BE2C (cell line): ENCODE measurements at regions not wholly inside any gene's neighbourhood (a gene's known extent, or its start where the extent isn't known, plus 50 kb on each side); places are given as distances from the start of the nearest gene placed in this dataset.
"Not testable (repeated sequence)": the region's sequence is repeated elsewhere in the genome, so short reads cannot be mapped to it uniquely, and the experiment has no call there.

ENCODE experiments used
- DNase-seq: peaks from one replicate; pipeline ENCODE4 v3.0.0-alpha.2; 2020
- H3K27me3 ChIP-seq: fragments of 250-450 bp; sonication (Bioruptor Pico); 2 replicates; pipeline ENCODE4 v1.5.1; 2020; ENCODE audit warnings: mild to moderate bottlenecking
- H3K36me3 ChIP-seq: fragments of 250-450 bp; sonication (Bioruptor Pico); 2 replicates; pipeline ENCODE4 v1.5.1; 2020; ENCODE audit warnings: mild to moderate bottlenecking
- H3K4me1 ChIP-seq: fragments of 250-450 bp; sonication (Bioruptor Pico); 2 replicates; pipeline ENCODE4 v1.5.1; 2020
- H3K4me3 ChIP-seq: 2 replicates; pipeline ENCODE4 v1.5.1; 2011; ENCODE audit warnings: low read depth, low read length
- H3K9me3 ChIP-seq: fragments of 250-450 bp; sonication (Bioruptor Pico); 2 replicates; pipeline ENCODE4 v1.5.1; 2020
- CTCF ChIP-seq: IDR thresholded peaks from 2 replicates; pipeline ENCODE4 v1.5.1; 2012; ENCODE audit warnings: mild to moderate bottlenecking, low read depth, low read length

DNA sequence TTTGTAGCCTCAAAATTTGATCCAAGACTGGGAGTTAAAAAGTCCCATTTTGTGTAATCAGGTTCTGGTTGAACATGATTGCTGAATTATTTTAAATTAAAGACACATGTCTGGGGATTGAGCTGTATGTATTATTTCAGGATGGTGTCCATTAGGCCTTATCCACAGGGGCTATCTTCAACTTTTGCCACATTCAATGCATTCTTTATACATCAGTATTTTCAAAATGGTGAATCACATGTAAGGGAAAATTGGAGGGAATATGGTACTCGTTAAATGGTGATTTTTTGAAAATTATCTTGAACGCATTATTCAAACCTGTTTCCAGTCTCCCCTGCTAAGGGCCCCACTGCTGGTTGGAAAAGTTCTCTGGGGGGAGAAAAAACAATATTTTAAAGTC lies 367.7 kb upstream of the NPVF start:
- Histone ChIP-seq H3K27me3 (no peaks in the 10 kb centered on the region), H3K9me3 (no peaks in the 10 kb centered on the region), H3K4me3 (no peak overlapping the region), H3K36me3 (no peaks in the 10 kb centered on the region), H3K4me1 (no peaks in the 10 kb centered on the region)
- no peak for DNase-seq
- no peak for TF ChIP-seq CTCF

GRCh38 chr7:25596443-25596842 lies 368.2 kb upstream of the NPVF start:
- no peaks in the 10 kb centered on the region for H3K36me3 ChIP-seq
- no peak for DNase-seq
- H3K4me3 ChIP-seq, result no peak overlapping the region
- H3K4me1 ChIP-seq, result no peaks in the 10 kb centered on the region
- TF ChIP-seq CTCF, result no peak
- no peaks in the 10 kb centered on the region for H3K27me3 ChIP-seq
- H3K9me3 ChIP-seq, result no peaks in the 10 kb centered on the region

DNA sequence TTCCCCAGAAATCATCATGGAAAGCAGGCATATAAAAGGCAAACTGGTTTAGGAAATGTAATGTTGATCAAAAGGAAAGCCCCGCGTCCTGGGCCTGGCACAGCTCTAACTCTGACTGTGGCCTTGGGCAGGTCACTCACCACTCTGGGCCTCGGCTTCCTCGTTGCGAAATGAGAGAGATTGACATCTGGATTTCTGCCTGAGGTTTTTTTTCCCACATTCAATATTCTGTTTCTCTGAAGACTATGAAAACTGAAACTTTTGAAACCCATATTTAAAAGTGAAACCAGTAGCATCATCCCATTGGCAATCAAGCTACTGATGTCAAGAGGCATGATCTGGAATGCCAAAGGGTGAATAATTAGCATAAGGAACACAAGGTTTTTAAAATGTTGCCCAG lies 369.7 kb upstream of the NPVF start:
- Histone ChIP-seq H3K36me3 (no peaks in the 10 kb centered on the region), H3K4me1 (no peaks in the 10 kb centered on the region), H3K27me3 (no peaks in the 10 kb centered on the region), H3K9me3 (no peaks in the 10 kb centered on the region), H3K4me3 (no peak overlapping the region)
- no peak for DNase-seq
- TF ChIP-seq CTCF, result no peak

- Histone ChIP-seq H3K4me1 (no peaks in the 10 kb centered on the region), H3K4me3 (no peak overlapping the region), H3K9me3 (no peaks in the 10 kb centered on the region), H3K36me3 (no peaks in the 10 kb centered on the region), H3K27me3 (no peaks in the 10 kb centered on the region)
- DNase-seq, result no peak
- no peak for TF ChIP-seq CTCF
Measured at GRCh38 chr7:25598765-25599164, 370.5 kb upstream of the NPVF start.

DNA sequence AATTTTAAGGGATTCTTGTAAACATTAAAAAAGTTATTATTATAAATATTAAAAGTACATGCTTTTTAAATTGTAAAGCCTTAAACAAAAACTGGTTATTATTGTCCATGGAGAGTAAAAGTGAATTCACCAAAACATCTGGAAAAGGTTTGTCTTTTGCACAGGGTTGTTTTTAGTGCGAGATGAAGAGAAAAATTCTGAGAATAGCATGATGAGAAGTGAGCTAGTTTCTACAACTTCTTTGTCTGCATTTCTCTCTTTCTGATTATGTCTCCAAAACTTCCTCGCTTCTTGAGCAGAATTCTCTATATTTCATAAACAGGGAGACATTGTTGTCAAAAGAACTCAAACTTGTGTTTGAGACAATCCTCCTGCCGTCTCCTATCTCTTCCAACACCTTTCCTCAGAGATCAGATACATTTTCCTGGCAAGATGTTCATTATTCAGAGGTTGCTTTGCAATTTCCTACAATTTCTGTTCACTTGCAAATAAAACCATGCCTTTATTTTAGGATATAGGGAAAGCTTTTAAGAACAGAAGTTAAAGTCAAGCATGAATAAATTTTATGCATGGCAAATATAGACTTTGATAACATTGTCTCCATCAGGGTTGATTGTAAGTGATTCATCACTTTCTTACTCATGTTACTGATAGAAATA lies 372.1 kb upstream of the NPVF start:
- no peak for DNase-seq
- Histone ChIP-seq H3K4me1 (no peaks in the 10 kb centered on the region), H3K27me3 (no peaks in the 10 kb centered on the region), H3K9me3 (no peaks in the 10 kb centered on the region), H3K36me3 (no peaks in the 10 kb centered on the region), H3K4me3 (no peak overlapping the region)
- no peak for TF ChIP-seq CTCF

DNA sequence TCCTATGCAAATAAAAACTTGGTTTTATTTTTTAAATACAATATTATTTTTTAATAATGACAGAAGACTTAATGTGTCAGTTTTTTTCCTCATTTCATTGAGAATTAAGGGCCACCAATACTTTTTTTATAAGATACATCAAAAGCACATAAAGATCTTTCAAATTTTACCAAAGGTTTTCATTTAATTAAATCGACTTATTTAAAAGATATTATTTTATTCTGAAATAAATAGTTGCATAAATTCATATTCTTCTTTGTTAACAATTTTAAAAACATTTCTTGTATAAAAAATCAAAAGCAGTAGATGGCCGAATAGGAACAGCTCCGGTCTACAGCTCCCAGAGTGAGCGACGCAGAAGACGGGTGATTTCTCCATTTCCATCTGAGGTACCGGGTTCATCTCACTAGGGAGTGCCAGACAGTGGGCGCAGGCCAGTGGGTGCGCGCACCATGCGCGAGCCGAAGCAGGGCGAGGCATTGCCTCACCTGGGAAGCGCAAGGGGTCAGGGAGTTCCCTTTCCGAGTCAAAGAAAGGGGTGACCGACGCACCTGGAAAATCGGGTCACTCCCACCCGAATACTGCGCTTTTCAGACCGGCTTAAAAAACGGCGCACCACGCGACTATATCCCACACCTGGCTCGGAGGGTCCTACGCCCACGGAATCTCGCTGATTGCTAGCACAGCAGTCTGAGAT lies 374.6 kb upstream of the NPVF start:
- not testable (repeated sequence) for DNase-seq, H3K9me3 ChIP-seq, H3K4me1 ChIP-seq, H3K27me3 ChIP-seq, H3K4me3 ChIP-seq, H3K36me3 ChIP-seq

- not testable (repeated sequence) for H3K36me3 ChIP-seq, H3K4me1 ChIP-seq, H3K4me3 ChIP-seq, H3K27me3 ChIP-seq, DNase-seq, H3K9me3 ChIP-seq
Measured at GRCh38 chr7:25603427-25603740, 375.1 kb upstream of the NPVF start.
